ENCODE measurements at regions not wholly inside any gene's neighbourhood (a gene's known extent, or its start where the extent isn't known, plus 50 kb on each side); places are given as distances from the start of the nearest gene placed in this dataset.
A peak's percentile ranks its signal among the peaks of the same experiment; 100 is the strongest.

DNA sequence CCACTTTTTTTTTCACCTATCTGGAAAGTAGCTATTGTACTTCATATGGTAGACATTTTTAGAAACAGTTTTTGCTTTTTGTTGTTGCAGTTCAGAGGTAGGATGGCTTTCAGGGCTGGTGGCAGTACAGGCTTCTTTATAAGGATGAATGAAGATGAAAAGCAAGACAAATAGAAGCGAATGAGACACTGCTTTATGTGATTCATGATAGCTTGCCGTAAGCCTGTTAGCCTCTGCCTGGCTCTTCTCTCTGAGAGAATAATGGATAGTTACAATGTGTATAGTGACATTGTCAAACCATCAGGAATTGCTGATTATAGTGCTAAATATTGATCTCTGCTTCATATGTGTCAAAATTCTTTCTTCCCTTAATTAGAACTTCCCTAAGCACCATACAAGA lies 173.7 kb downstream of the NR4A2 start:
- DNase-seq, result no peak

DNA sequence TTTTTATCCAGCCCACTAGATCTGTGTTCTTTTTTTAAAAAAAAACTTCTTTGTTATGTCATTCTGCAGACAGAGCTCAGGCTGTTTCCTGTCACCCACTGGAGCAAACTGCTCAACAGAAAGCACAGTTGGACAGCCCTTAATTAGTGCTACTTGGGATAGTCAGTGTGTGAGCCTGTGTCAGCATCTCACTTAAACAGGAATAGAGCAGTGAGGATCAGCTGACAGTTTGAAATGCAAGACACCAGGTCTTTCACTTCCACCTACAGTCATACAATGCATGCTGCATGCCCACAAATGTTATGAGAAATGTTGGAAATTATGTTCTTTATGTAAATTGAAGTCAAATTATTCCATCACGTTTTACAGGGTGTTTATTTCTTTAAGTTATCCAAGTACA lies 174.9 kb downstream of the NR4A2 start:
- no peak for DNase-seq

DNA sequence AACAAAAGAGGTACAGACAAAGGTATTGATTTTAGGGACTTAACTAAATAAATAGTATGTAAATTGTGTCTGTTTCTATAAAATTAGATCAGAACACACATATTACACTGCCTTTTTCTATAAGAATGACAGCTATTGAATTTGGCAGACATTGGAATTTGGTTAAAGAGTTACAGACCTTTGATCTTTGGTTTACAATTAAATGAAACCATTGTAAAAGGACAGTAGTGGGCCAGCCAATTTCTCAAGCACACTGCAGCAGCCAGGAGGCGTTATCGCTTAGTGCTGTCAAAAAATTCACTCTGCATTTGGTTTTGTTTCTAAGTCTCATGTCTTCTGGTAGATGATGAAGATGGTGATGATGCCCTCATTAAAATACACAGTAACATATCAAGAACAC lies 175.9 kb downstream of the NR4A2 start:
- no peak for DNase-seq

DNA sequence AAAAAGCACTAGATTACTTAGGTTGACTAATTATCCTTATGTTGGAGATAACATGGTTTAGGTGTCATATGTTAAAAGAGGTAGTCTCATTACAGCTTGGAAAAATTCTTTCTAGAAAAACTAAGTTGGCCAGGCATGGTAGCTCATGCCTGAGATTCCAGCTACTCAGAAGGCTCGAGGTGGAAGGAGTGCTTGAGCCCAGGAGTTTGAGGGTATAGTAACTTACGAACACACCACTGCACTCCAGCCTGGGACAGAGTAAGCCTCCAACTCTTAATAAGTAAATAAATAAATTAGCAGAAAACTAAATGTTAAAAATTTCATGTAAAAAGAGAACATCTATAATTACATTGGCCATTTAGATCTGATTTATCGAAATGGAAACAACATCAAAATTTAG lies 177.2 kb downstream of the NR4A2 start:
- no peak for DNase-seq

DNA sequence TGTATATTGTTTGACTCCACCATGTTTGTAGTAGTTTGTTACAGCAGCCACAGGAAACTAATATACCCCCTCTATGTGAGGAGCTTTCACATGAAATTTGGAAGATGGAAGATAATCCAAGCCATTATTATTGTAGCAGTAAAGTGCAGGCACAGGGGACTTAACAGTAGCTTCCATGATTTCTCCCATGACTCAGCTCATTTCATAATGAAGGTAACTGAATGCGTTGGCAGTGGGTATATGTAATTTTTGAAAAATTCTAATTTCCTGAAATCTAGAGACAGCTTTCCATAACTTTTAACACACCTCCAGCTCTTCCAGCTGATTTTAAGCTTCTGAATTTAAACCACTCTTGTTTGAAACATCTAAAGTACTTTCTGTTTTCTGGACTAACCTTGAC lies 181.2 kb downstream of the NR4A2 start:
- no peak for DNase-seq

DNA sequence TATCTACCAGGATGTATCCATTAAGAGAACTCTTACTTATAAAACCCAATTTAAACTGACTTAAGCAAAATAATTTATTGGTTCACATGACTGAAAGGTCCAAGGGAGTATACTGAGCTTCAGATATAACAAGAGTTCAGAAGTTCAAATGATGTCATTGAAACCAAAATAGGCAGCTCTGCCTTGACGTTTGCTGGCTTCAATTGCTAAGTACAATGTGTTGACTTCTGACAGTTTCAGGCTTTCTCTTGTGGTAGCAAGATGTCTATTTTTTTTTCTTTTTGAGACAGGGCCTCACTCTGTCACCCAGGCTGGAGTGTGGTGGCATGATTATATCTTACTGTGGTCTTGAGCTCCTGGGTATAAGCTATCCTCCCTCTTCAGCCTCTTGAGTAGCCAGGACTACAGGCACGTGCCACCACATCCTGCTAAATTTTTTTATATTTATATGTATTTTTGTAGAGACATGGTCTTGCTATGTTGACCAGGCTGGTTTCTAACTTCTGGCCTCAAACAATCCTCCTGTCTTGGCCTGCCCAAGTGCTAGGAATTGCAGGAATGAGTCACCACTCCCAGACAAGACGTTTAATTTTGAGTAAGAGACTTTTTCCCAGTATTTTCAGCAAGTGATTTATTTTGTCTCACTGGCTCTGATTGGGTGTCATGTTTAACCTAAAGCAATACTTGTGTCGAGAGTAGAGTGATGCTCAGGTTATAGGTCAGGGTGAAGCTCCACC lies 184.8 kb downstream of the NR4A2 start:
- DNase-seq, result no peak

DNA sequence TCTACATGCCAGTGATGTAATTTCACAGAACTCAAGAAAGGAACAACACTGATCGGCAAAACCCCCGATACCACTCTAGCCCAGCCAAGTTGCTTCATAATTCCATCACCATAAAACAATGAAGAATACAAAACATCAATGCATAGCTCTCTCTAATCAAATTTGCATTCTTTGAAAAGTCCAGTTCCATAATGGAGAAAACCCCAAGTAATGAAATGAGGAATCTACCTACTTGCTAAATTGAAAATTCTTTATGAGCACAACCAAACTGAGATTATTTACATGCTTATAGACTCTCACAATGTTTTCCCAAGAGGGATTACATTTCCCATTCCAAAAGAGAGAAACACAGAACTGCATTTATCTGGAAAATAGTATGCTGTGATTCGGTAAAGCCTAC lies 186.5 kb downstream of the NR4A2 start:
- no peak for DNase-seq

DNA sequence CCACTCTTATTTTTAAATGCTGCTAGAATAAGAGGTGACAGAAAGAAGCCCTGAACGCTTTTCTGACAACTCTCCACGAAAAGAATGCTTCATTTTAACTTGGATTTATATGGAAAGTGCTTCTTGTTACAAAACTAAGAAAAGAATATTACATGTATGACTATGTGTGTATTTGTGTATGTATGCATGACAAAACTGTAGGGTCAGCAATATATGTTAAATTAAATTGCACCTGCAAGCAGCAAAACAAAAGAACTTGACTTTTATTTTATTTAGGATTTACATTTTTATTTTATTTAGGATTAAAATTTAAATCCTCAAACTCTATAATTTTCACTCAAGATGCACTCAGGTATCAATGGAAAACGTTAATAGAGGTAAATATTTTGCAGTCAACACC lies 187.1 kb downstream of the NR4A2 start:
- no peak for DNase-seq

DNA sequence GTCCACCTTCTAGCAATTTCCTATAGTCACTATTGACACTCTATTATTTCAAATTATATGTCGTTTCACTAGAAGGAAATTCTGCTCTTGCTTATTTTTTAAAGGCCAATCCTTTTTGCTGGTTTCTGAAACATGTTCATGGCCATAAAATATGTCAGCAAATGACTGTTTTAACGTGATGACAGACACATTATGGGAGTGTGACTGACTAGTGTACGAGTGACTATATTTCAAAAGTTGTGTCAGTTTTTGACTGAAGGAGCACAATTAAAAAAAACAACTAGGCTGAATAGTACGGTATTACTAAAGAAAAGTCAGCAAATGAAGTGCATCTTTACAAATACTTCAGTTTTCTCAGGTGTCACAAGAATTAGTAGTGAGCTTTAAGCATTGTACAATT lies 196.0 kb downstream of the NR4A2 start:
- no peak for DNase-seq

DNA sequence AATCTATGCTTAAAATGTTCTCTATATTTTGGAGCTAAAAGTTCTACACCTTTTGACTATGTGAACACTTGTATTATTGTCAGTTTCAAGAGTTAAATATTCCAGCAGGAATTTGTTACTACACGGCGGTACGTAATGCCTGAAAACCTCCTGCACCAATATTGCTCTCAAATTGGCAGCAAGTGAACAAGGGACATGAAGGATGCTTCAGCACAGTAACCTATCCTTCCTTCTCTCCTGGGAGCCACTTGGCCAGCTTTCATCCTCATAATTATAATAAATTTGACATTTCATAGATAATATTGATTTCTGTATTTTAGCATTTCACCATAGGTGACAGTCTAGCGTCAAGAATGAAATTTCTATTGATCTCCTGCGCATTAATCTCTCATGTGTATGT lies 197.6 kb downstream of the NR4A2 start:
- DNase-seq, result no peak

DNA sequence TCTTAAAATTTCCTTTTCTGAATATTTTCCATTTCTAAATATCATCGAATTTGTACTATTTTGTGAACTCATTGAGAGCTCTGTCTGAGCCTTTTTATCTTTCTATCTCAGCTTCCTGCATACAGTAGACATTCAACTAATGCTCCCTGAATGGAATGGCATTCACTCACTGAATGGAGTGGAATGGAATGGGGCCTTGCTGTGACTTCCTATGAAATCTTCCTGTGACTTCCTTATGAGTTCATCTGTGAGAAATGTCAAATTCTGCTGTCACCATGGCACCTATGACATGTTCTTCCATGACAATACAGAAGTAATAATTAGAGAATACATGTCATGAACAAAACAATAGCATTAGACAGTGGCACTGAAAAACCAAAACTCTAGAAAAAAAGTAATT lies 199.6 kb downstream of the NR4A2 start:
- DNase-seq, result no peak

DNA sequence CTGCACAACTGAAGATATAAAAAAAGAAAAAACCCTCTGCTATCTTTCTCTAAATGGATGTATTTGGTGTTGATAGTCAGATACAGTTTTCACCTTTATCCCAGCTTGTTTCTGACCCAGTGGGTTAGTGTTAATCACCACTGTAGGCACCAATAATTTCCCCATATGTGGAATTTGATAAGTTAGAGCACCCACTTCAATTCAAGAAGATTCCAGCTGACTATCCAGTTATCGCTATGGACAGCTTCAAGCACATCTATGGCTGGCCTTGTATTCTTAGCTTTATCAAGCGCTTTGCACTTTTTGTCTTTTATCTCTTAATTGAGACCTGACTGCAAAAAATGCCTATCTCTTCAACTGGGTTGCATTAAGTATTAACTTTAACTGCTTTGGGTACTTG lies 200.4 kb downstream of the NR4A2 start:
- no peak for DNase-seq

DNA sequence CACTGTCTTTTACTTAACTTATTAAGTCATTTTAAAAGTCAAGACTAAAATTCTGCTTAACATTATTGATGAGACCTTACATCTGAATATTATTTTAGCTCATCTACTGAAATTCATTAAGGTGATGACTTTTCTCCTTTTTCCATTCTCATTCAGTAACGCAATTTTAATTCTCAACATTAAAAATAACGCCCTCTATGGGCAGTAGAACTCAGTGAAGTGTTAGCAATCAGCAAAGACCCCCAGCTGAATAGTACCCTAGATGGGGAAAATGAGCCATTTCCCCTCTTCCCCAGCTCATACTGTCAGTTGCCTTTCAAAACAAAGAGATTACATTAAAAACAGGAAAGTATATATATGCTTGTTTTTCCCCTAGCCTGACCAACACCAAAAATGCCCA lies 203.3 kb downstream of the NR4A2 start:
- DNase-seq, result no peak

DNA sequence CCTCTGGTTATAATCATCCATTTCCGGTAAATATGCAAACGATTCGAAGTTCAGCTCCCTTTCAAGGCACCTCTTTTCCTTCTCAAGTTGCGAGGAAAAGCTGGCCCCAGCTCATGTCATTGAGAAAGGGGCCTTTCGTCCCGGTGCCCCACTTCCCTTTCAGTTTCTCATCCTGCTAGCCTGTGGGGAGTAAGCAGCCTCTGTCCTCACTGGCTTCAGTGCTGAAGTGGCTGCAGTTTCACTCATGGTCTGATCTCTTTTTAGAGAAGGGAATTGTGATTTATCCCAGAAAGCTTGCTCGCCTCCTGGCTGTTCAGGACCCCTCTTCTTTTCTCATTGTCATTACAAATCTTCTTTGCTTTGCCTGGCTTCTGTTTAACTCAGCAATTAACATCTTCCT lies 207.5 kb downstream of the NR4A2 start:
- no peak for DNase-seq

DNA sequence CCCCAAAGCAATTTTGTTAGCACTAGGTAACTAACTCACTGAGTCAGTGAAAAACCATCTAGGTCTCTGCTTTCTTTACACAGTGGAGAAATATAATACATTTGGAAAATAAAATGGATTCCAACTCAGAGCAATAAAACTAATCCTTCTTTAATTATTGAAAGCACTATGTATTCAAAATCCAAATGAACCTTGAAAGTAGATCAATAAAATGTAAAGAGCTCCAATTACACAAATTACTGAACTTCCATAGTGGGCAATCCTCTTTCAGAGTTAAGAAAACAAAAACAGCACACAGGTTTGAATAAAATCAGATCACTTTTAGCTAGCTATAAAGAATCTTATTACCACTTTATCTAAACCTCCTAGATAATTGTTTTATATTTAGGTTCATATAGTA lies 208.1 kb downstream of the NR4A2 start:
- no peak for DNase-seq

DNA sequence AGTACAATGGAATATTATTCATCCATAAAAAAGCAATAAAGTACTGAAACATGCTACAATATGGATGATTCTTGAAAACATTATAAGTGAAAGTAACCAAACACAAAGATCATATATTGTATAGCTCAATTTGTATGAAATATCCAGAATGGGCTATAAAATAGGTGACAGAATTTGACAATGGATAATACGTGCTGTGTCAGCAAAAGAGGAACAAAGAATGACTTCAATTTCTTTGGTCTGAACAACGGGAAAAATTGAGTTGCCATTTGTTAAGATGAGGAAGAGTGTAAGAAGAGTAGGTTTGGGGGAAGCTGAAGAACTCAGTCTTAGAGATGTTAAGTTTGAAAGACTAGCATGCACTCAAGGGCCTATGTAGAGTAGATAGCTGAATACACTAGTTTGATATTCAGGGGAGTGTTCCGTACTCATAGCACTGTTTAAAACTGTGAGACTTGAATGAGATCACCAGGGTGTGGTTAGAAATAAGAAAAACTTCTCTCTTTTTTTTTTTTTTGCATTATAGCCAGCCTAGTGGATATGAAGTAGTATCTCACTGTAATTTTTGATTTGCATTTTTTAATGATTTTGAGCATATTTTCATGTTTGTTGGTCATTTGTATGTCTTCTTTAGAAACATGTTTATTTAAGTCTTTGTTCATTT lies 213.6 kb downstream of the NR4A2 start:
- no peak for DNase-seq

DNA sequence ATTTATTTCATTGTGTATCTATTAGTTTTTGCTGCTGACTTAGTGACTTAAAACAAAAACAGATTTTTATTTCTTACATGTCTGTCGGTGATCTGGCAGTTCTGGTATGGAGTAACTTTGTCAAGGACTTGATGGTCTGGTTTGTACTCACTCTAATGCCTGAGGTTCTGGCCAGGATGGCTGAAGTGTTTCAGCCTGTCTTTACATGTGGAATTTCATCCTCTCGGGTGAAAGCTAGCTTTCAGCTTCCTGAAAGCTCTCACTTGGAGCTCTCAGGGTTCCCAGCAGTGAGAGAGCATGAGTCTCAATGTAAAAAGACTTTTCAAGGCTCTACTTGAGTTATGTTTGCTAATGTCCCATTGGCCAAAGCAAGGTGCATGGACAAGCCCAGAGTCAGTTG lies 216.4 kb downstream of the NR4A2 start:
- no peak for DNase-seq

DNA sequence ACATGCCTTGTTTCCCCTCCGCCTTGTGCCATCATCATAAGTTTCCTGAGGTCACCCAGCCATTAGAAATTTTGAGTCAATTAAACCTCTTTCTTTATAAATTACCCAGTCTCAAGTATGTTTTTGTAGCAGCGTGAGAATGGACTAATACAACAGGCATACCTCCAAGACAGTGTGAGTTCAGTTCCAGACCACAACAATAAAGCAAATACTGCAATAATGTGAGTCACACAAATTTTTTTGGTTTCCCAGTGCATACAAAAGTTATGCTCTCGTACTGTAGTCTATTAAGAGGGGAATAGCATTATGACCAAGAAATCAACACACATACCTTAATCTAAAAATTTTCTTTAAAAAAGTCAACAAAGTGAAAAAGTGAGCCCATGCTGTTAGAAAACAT lies 217.2 kb downstream of the NR4A2 start:
- DNase-seq, result no peak

DNA sequence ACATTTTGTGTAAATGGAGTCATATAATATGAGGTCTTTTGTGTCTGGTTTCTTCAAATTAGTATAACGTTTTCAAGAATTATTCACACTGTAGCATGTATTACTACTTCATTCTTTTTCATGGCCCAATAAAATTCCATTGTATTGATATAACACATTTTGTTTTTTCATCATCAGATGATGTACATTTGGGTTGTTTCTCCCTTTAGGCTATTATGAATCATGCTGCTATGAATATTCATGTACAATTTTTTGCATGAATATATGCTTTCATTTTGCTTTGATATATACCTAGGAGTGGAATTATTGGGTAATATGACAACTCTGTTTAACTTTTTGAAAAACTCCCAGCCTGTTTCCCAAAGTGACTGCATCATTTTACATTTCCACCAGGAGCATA lies 220.2 kb downstream of the NR4A2 start:
- DNase-seq, result no peak

DNA sequence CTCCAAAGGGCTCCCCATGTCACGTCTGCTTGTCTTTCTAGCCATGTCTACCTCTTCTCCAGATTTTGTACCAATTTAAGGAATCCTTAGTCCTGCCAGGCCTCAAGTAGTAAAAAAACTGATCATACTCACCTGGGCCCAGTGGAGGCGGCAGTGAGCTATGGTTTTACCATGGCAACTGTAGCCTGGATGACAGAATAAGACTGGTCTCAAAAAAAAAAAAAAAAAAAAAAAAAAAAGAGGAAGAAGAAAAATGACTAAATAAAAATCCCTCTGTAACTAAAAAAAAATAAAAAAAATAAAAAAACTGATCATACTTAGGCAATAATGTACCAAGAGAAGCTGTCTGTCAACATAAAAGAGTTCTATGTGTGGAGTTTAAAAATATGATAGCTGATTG lies 221.6 kb downstream of the NR4A2 start:
- peak; percentile 12 to 20 for DNase-seq

DNA sequence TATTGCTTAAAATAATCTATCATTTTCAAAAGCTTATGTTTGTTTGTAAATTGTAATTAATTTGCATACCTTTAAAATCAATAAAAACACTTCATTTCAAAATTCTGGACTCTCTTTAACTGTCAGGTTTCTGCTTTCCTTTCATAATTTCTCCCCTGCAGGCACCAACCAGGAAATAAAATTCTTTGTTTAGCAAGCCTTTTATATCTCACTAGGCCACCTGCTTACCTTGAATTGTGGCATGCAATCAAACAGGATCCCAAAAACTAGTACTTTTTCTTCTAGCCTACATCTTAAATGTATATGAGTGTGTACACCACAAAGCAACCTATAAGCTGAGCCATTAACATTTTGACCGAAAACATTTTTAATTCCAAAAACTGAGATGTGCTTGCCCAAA lies 233.1 kb downstream of the NR4A2 start:
- no peak for DNase-seq

DNA sequence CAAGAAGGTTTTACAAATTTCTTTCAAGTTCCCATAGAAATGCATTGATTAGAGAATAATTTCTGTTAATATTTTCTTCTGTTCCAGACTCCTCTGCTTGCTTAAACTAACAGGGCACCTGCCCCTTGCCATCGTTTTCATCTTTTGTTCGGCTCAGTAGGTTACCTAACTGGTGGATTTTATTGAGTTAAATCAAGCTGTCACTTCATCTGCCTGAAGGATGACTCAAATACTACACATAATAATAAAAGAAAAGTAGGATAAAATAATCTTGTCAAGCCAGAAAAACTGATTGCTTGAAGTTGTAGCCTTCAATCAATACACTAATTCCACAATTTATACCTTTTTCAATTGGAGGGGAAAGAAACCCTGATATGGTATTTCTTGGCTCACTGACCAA lies 234.0 kb downstream of the NR4A2 start:
- DNase-seq, result no peak

DNA sequence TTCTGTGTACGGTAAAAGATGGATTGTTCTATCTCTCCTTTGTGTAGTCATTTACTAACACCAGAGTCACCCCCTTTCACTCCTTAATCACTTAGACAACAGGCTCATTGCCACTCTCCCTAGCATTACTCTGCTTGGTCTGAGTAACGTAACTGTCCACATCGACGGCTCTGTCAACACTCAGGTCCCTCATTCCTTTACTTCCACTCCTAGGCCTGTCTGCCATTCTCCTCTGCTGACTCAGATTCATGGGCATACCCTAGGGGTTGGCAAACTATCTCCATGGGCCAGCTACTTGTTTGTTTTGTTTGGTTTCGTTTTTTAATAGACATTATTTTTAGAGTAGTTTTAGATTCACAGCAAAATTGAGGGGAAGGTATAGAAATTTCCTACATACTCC lies 243.9 kb downstream of the NR4A2 start:
- no peak for DNase-seq

DNA sequence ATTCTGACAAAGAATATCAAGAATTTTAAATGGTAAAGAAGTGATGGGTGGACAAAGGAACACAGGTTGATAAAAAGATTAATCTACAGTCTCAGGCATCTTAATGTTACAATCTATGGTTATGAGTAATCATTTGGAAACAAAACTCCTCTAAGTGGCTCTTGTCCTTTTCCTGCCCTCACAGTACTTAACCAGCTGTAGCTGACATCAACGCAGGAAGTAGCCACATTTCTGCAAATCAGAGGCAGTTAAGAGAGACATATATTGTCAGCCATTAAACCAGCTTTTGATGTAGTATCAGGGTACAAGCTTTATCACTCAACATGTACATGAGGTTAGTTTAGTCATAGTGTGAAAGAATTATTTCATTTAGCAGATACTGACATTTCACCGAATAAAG lies 244.6 kb downstream of the NR4A2 start:
- no peak for DNase-seq
